ENCODE measurements at regions not wholly inside any gene's neighbourhood (a gene's known extent, or its start where the extent isn't known, plus 50 kb on each side); places are given as distances from the start of the nearest gene placed in this dataset.

GRCh38 chr20:51223183-51223720, 200.3 kb upstream of the KCNG1 start:
- dilution Hi-C loops (cut with MboI; ENCODE audit: extremely low pct_ligation_motif_present, low sequenced_read_pairs) = no loop called here
- FAIRE-seq = no peak

GRCh38 chr20:51221791-51222408, 199.0 kb upstream of the KCNG1 start:
- no peaks in the 10 kb centered on the region for H3K9me3 ChIP-seq (ENCODE audit: control insufficient read depth, low read depth, low read length)
- H3K79me2 ChIP-seq (ENCODE audit: control insufficient read depth, insufficient read depth, low read length) = no peaks in the 10 kb centered on the region
- no peaks in the 10 kb centered on the region for H4K20me1 ChIP-seq (ENCODE audit: control insufficient read depth, extremely low read depth, insufficient read depth, low read length)
- H3K4me2 ChIP-seq (ENCODE audit: control insufficient read depth, extremely low read depth, insufficient read depth, low read depth, low read length) = peak overlapping the region; percentile 36
- peak overlapping the region; percentile 84 for H2AFZ ChIP-seq (ENCODE audit: control insufficient read depth, low read length)
- no peaks in the 10 kb centered on the region for H3K27me3 ChIP-seq (ENCODE audit: control insufficient read depth, extremely low read depth, insufficient read depth, low read length)
- dilution Hi-C loops (cut with MboI; ENCODE audit: extremely low pct_ligation_motif_present, low sequenced_read_pairs) = no loop called here
- no peak for FAIRE-seq
- H3K4me3 ChIP-seq (ENCODE audit: control insufficient read depth in 2 of 3, extremely low read depth in 1 of 3, insufficient read depth in 2 of 3, low read depth in 1 of 3, low read length in 3 of 3) = peak overlapping the region in 1 of 3 experiments; percentile 15
- TF ChIP-seq CTCF (optimal IDR thresholded peaks at IDR 0.05 in 1 of 3, IDR thresholded peaks at IDR 0.05 in 1 of 3, conservative IDR thresholded peaks at IDR 0.05 in 1 of 3; ENCODE audit: extremely low read depth in 1 of 3, insufficient read depth in 2 of 3, low read length in 3 of 3) (no peak), EZH2 (IDR thresholded peaks at IDR 0.05; ENCODE audit: low read length) (no peak)
- peaks cover 8% of the 10 kb centered on the region for H3K4me1 ChIP-seq (ENCODE audit: control insufficient read depth, extremely low read depth, insufficient read depth, low read length)
- no peak overlapping the region for H3K9ac ChIP-seq (ENCODE audit: control insufficient read depth, extremely low read depth, insufficient read depth, low read length)
- H3K36me3 ChIP-seq (ENCODE audit: control insufficient read depth in 2 of 2, extremely low read depth in 1 of 2, insufficient read depth in 2 of 2, low read length in 2 of 2) = no peaks in the 10 kb centered on the region
- no peaks in the 10 kb centered on the region for H3K9me1 ChIP-seq (ENCODE audit: control insufficient read depth, extremely low read depth, insufficient read depth, low read length)
- H3K27ac ChIP-seq (ENCODE audit: control insufficient read depth, insufficient read depth, low read length) = no peak overlapping the region
- DNase-seq (ENCODE audit: low read depth, low spot score) = no peak

More at GRCh38 chr20:51223183-51223720, 200.3 kb upstream of the KCNG1 start:
- Histone ChIP-seq H3K4me2 (ENCODE audit: control insufficient read depth, extremely low read depth, insufficient read depth, low read depth, low read length) (no peak overlapping the region), H3K4me3 (ENCODE audit: control insufficient read depth in 2 of 3, extremely low read depth in 1 of 3, insufficient read depth in 2 of 3, low read depth in 1 of 3, low read length in 3 of 3) (no peak overlapping the region), H3K36me3 (ENCODE audit: control insufficient read depth in 2 of 2, extremely low read depth in 1 of 2, insufficient read depth in 2 of 2, low read length in 2 of 2) (no peaks in the 10 kb centered on the region), H4K20me1 (ENCODE audit: control insufficient read depth, extremely low read depth, insufficient read depth, low read length) (no peaks in the 10 kb centered on the region), H3K79me2 (ENCODE audit: control insufficient read depth, insufficient read depth, low read length) (no peaks in the 10 kb centered on the region), H3K4me1 (ENCODE audit: control insufficient read depth, extremely low read depth, insufficient read depth, low read length) (peaks cover 8% of the 10 kb centered on the region), H3K9ac (ENCODE audit: control insufficient read depth, extremely low read depth, insufficient read depth, low read length) (no peak overlapping the region), H3K27me3 (ENCODE audit: control insufficient read depth, extremely low read depth, insufficient read depth, low read length) (no peaks in the 10 kb centered on the region), H3K27ac (ENCODE audit: control insufficient read depth, insufficient read depth, low read length) (no peak overlapping the region), H3K9me3 (ENCODE audit: control insufficient read depth, low read depth, low read length) (no peaks in the 10 kb centered on the region), H2AFZ (ENCODE audit: control insufficient read depth, low read length) (no peak overlapping the region), H3K9me1 (ENCODE audit: control insufficient read depth, extremely low read depth, insufficient read depth, low read length) (no peaks in the 10 kb centered on the region)
- TF ChIP-seq EZH2 (IDR thresholded peaks at IDR 0.05; ENCODE audit: low read length) (no peak), CTCF (optimal IDR thresholded peaks at IDR 0.05 in 1 of 3, IDR thresholded peaks at IDR 0.05 in 1 of 3, conservative IDR thresholded peaks at IDR 0.05 in 1 of 3; ENCODE audit: extremely low read depth in 1 of 3, insufficient read depth in 2 of 3, low read length in 3 of 3) (no peak)
- no peak for DNase-seq (ENCODE audit: low read depth, low spot score)
